ENCODE measurements at regions not wholly inside any gene's neighbourhood (a gene's known extent, or its start where the extent isn't known, plus 50 kb on each side); places are given as distances from the start of the nearest gene placed in this dataset.

- TF ChIP-seq ZBTB33 (IDR thresholded peaks at IDR 0.05; ENCODE audit: extremely low read depth, insufficient replicate concordance, low read length) (no peak), ATF3 (IDR thresholded peaks at IDR 0.05) (no peak), POLR2A (IDR thresholded peaks at IDR 0.05; ENCODE audit: borderline replicate concordance, extremely low read depth, insufficient read depth, insufficient read length) (no peak), POLR2AphosphoS5 (IDR thresholded peaks at IDR 0.05; ENCODE audit: low read depth, low read length) (no peak), YY1 (IDR thresholded peaks at IDR 0.05; ENCODE audit: extremely low read depth, insufficient replicate concordance, low read depth, low read length) (no peak), EGR1 (IDR thresholded peaks at IDR 0.05; ENCODE audit: low read depth) (no peak)
These were observed 861.8 kb downstream of the SQOR start (continued) for GRCh38 chr15:46496491-46497115.

- no peaks in the 10 kb centered on the region for H3K4me1 ChIP-seq (ENCODE audit: control insufficient read depth in 1 of 2, insufficient read depth in 2 of 2, low read length in 2 of 2)
- H3K9me2 ChIP-seq (ENCODE audit: insufficient read depth) = no peaks in the 10 kb centered on the region
- intact Hi-C loops (cut with micrococcal nuclease) = no loop called here
- no peaks in the 10 kb centered on the region for H3K79me2 ChIP-seq (ENCODE audit: insufficient read depth, low read length)
- no peak overlapping the region for H3K27ac ChIP-seq (ENCODE audit: low read depth, low read length)
- BruUV-seq (replicated peaks) = no TSS peak
- ATAC-seq (no peak), DNase-seq (ENCODE audit: low read depth, low spot score) (no peak)
- POLR2A ChIA-PET = no interaction called here
- RAD21 ChIA-PET (ENCODE audit: low non-redundant PET in 1 of 2, low total read pairs in 2 of 2, uncharacterized antibody in 2 of 2, unreplicated experiment in 2 of 2) = no interaction called here
- H3K4me2 ChIP-seq (ENCODE audit: low read length) = no peak overlapping the region
- H3K27me3 ChIP-seq (ENCODE audit: insufficient read depth, low read length) = no peaks in the 10 kb centered on the region
- no peak overlapping the region for H2AFZ ChIP-seq (ENCODE audit: low read depth, low read length, poor library complexity, severe bottlenecking)
- H3K9ac ChIP-seq (ENCODE audit: low read length) = no peak overlapping the region
- CTCF ChIA-PET = no interaction called here
- no peak overlapping the region for H3K4me3 ChIP-seq (replicated peaks in 1 of 2; ENCODE audit: low read depth in 1 of 2, low read length in 2 of 2)
- peaks cover 18 to 25% of the 10 kb centered on the region in 2 experiments; a peak in 2 of 4 replicates for H3K9me3 ChIP-seq (ENCODE audit: control insufficient read depth in 1 of 2, insufficient read depth in 1 of 2, low read depth in 1 of 2, low read length in 2 of 2)
- no peaks in the 10 kb centered on the region for H4K20me1 ChIP-seq (ENCODE audit: insufficient read depth)
- no peaks in the 10 kb centered on the region for H3K36me3 ChIP-seq (ENCODE audit: control insufficient read depth in 1 of 2, insufficient read depth in 2 of 2, low read length in 2 of 2)
- TF ChIP-seq EZH2 (IDR thresholded peaks at IDR 0.05) (no peak), CBX3 (IDR thresholded peaks at IDR 0.05; ENCODE audit: low read depth) (no peak), REST (IDR thresholded peaks at IDR 0.05; ENCODE audit: low read depth) (no peak), POLR2AphosphoS5 (IDR thresholded peaks at IDR 0.05; ENCODE audit: low read depth, low read length) (no peak), ELF1 (IDR thresholded peaks at IDR 0.05; ENCODE audit: borderline replicate concordance, low read depth) (no peak), ATF3 (IDR thresholded peaks at IDR 0.05) (no peak), CTCF (IDR thresholded peaks at IDR 0.05 in 2 of 3, conservative IDR thresholded peaks at IDR 0.05 in 1 of 3; ENCODE audit: borderline replicate concordance in 1 of 3, insufficient read depth in 1 of 3, low read depth in 2 of 3, low read length in 2 of 3) (no peak), SIN3A (IDR thresholded peaks at IDR 0.05; ENCODE audit: low read depth) (no peak), MAX (IDR thresholded peaks at IDR 0.05) (no peak), EGR1 (IDR thresholded peaks at IDR 0.05; ENCODE audit: low read depth) (no peak), JUND (IDR thresholded peaks at IDR 0.05) (no peak), EZH2phosphoT487 (IDR thresholded peaks at IDR 0.05; ENCODE audit: borderline replicate concordance) (no peak), POLR2A (IDR thresholded peaks at IDR 0.05; ENCODE audit: borderline replicate concordance, extremely low read depth, insufficient read depth, insufficient read length) (no peak), YY1 (IDR thresholded peaks at IDR 0.05; ENCODE audit: extremely low read depth, insufficient replicate concordance, low read depth, low read length) (no peak)
These were observed 867.8 kb downstream of the SQOR start for GRCh38 chr15:46502667-46503066.

All from HCT116 (cell line).